ENCODE measurements at regions not wholly inside any gene's neighbourhood (a gene's known extent, or its start where the extent isn't known, plus 50 kb on each side); places are given as distances from the start of the nearest gene placed in this dataset.
A peak's percentile ranks its signal among the peaks of the same experiment; 100 is the strongest.

DNA sequence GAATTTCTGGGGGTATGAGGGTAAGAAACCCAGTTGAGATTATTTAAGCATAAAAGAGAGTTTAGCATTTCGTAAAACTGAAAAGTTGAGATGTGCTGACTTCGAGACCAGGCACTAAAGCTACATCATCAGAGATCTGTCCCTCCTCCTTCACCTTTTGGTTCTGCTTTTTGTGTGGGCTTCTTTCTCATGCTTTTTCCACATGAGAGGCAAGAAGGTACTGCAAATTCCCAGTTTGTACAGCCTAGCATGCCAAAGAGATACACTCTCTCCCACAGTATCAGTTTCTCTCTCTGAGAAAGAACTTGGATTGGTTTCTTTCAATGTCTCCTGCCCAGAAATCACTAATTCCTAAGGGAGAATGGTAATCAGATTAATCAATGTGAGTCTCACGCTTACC lies 584.7 kb downstream of the SEMA5A start:
- no peaks in the 10 kb centered on the region for H3K4me1 ChIP-seq (ENCODE audit: control insufficient read depth, insufficient read depth, low read length)
- WGBS (ENCODE audit: insufficient coverage), result no CpG with 5 or more reads among the region's 3 CpGs
- DNase-seq, result no peak
- no peaks in the 10 kb centered on the region for H3K9me3 ChIP-seq (replicated peaks; ENCODE audit: control insufficient read depth, low read depth, low read length)
- H3K4me3 ChIP-seq (ENCODE audit: low read length), result no peak overlapping the region
- no peaks in the 10 kb centered on the region for H3K36me3 ChIP-seq (ENCODE audit: control insufficient read depth, insufficient read depth, low read length)
- no peak overlapping the region for H3K27ac ChIP-seq (ENCODE audit: low read length)
- no peaks in the 10 kb centered on the region for H3K27me3 ChIP-seq (ENCODE audit: control insufficient read depth, insufficient read depth, low read length)

DNA sequence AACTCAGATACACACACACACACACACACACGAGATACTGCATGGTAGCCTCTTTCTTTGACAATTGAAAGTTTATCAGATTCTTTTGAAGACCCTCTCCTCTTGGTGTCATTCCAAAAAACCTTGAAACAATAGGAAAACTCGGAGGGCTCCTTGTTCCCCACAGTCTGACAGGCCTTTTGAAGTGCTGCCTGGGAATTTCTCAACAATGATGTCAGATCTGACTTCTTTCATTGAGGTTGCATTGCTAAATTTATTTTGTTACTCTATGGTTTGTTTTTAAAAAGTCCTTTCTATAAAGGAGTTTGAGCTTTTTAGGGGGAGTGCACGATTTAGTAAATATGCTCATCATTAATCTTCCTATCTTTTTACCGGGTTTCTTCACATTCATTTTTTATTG lies 583.9 kb downstream of the SEMA5A start:
- Histone ChIP-seq H3K27ac (ENCODE audit: low read length) (no peak overlapping the region), H3K9me3 (replicated peaks; ENCODE audit: control insufficient read depth, low read depth, low read length) (no peaks in the 10 kb centered on the region), H3K27me3 (ENCODE audit: control insufficient read depth, insufficient read depth, low read length) (no peaks in the 10 kb centered on the region), H3K4me3 (ENCODE audit: low read length) (no peak overlapping the region), H3K36me3 (ENCODE audit: control insufficient read depth, insufficient read depth, low read length) (no peaks in the 10 kb centered on the region), H3K4me1 (ENCODE audit: control insufficient read depth, insufficient read depth, low read length) (no peaks in the 10 kb centered on the region)
- no CpG with 5 or more reads among the region's 4 CpGs for WGBS (ENCODE audit: insufficient coverage)
- peak; percentile 21 for DNase-seq

DNA sequence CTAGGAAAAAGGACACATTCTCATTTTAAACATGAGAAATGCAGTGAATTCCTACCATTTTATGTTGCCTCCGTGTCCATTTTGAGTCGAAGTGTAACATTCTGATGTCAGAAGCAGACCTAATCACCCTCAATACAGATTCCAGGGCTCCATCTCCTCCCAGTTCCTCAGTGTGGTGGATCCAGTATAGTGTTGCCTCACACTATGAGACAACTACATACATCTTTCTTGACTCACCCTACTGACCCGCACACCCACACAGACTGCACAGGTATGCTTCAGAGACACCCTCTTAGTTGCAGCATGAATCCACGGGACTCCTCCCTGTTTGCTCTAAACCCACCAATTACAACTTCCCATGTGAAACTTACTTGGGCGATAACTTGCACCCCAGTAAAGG lies 564.9 kb downstream of the SEMA5A start:
- no peak overlapping the region for H3K4me3 ChIP-seq (ENCODE audit: low read length)
- H3K27ac ChIP-seq (ENCODE audit: low read length), result no peak overlapping the region
- no peak for DNase-seq
- no peaks in the 10 kb centered on the region for H3K4me1 ChIP-seq (ENCODE audit: control insufficient read depth, insufficient read depth, low read length)
- no peaks in the 10 kb centered on the region for H3K36me3 ChIP-seq (ENCODE audit: control insufficient read depth, insufficient read depth, low read length)
- H3K27me3 ChIP-seq (ENCODE audit: control insufficient read depth, insufficient read depth, low read length), result no peaks in the 10 kb centered on the region
- 78% methylated on average over 5 of the region's 5 CpGs for WGBS (ENCODE audit: insufficient coverage)
- no peaks in the 10 kb centered on the region for H3K9me3 ChIP-seq (replicated peaks; ENCODE audit: control insufficient read depth, low read depth, low read length)

DNA sequence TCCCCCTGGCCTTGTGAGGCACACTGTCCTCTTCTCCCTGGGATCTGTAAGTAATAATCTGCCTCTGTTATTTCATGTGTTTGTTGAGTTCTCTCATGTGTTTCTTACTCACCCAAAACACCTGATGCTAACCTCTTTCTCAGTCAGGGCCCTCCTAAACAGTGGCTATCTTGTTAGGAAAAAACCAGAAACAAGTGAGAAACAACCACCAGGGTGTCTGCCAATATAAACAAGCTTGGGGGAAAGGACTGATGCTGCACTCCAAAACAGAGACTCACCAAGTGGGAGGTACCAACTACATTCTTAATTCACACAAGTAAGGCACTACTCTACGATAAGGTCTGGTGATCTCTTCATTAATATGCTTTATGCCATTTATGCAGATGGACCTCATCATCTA lies 564.4 kb downstream of the SEMA5A start:
- WGBS (ENCODE audit: insufficient coverage), result no CpG with 5 or more reads among the region's 1 CpG
- H3K4me1 ChIP-seq (ENCODE audit: control insufficient read depth, insufficient read depth, low read length), result no peaks in the 10 kb centered on the region
- H3K4me3 ChIP-seq (ENCODE audit: low read length), result no peak overlapping the region
- DNase-seq, result peak; percentile 7
- no peak overlapping the region for H3K27ac ChIP-seq (ENCODE audit: low read length)
- no peaks in the 10 kb centered on the region for H3K27me3 ChIP-seq (ENCODE audit: control insufficient read depth, insufficient read depth, low read length)
- no peaks in the 10 kb centered on the region for H3K36me3 ChIP-seq (ENCODE audit: control insufficient read depth, insufficient read depth, low read length)
- H3K9me3 ChIP-seq (replicated peaks; ENCODE audit: control insufficient read depth, low read depth, low read length), result no peaks in the 10 kb centered on the region

DNA sequence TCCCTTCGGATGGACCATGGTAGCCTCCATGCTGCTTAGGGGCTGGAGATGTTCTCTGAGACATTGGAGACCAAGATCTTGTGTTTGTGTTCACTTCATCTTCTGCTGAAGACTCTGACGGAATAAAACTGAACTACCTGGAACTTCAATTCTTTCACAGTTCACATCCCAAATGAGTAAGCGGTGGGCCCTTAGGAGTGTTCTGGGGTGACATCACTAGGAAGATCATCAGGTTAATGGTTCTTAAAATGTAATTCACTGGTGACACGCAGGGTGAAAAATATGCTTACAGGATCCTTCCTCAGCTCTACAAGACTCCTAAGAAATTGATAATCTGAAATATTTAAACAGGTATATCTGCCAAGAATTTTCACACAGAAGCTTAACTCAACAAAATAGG lies 561.5 kb downstream of the SEMA5A start:
- DNase-seq, result no peak
- no peaks in the 10 kb centered on the region for H3K4me1 ChIP-seq (ENCODE audit: control insufficient read depth, insufficient read depth, low read length)
- H3K36me3 ChIP-seq (ENCODE audit: control insufficient read depth, insufficient read depth, low read length), result no peaks in the 10 kb centered on the region
- no peaks in the 10 kb centered on the region for H3K27me3 ChIP-seq (ENCODE audit: control insufficient read depth, insufficient read depth, low read length)
- H3K27ac ChIP-seq (ENCODE audit: low read length), result no peak overlapping the region
- no peak overlapping the region for H3K4me3 ChIP-seq (ENCODE audit: low read length)
- 100% methylated on average over 1 of the region's 4 CpGs for WGBS (ENCODE audit: insufficient coverage)
- no peaks in the 10 kb centered on the region for H3K9me3 ChIP-seq (replicated peaks; ENCODE audit: control insufficient read depth, low read depth, low read length)

Measured in muscle of leg (tissue), 3 donors.